IPS-11a (cell line): ENCODE measurements at regions not wholly inside any gene's neighbourhood (a gene's known extent, or its start where the extent isn't known, plus 50 kb on each side); places are given as distances from the start of the nearest gene placed in this dataset.
"Not testable (repeated sequence)": the region's sequence is repeated elsewhere in the genome, so short reads cannot be mapped to it uniquely, and the experiment has no call there.

Experiments used
- H3K4me3 ChIP-seq: one replicate; pipeline ENCODE4 v1.5.1; 2013; ENCODE audit warnings: low read depth, low read length, control low read depth

DNA sequence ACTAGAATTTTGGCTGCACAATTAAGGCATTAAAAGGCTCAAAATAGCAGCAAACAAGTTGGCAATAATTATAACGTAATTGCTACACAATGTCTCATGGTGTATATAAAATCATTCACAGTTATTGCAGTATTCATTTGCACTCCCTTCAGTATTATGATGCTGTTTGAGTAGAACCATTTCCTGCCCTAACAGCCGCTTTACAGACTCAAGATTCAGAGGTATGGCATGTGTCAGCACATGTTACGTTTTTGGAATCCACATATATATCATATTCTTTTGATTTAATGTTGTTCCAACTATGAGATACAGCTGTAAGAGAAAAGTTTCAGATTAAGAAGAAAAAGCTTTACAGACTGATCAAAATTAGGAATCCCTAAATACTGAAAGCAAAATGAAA is 56.3 kb upstream of the NCKAP5 start:
- H3K4me3 ChIP-seq, result no peak overlapping the region

DNA sequence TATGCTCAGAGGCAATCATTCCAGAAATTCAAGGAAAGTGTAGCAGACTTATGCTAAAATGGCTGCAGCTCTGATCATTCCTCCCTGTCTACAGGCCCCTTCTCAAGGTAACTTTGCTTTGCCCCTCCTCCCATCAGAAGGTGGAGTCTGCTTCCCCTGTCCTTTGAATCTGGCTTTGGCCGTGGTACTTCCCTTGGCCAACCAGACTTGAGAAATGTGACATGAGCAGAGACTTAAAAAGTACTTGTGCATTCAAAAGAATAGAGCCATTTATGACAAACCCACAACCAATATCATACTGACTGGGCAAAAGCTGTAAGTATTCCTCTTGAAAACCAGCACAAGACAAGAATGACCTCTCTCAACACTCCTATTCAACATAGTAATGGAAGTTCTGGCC is 59.5 kb upstream of the NCKAP5 start:
- no peak overlapping the region for H3K4me3 ChIP-seq

DNA sequence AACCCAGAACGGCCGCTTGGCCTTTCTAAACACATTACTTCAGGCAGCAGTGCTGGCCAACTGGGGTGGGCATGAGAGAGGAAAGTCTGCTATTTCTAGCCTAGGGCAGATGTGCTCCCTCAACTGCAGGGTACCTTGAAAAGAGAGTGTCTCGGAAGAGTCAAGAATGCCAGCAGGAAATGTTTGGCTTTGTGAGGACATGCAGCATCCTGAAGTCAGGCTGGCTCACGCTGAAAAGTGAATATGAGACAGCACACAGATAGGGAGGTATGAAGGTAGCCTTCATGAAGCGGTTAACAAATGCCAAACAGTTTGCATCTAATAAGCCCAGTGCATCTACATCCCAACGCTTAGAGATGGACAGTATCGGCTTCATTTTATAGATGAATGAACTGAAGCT is 65.0 kb upstream of the NCKAP5 start:
- no peak overlapping the region for H3K4me3 ChIP-seq

DNA sequence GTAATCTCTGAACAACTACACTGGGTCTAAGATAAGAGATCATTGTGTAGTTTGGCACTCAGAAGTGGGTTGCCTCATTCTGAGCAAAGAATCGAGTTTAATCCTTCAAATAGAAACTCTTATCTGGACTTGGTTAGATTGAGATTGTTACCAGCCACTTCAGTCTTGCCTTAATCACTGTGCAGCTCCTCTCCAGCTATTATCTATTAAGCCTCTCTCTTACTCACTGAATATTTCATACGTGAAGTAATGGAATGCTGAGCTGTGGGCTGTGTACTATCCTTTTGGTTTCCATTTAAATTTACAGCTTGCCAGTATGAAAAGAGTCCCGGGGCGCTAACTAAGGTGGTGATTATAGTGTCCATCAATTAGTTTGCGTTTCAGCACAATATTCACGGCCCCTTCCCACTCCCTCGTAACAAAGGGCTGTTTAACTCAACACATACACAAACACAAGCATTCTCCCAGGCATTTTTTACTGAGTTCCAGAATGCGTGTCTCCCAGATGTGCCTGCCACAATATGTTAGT is 65.7 kb upstream of the NCKAP5 start:
- H3K4me3 ChIP-seq, result no peak overlapping the region

DNA sequence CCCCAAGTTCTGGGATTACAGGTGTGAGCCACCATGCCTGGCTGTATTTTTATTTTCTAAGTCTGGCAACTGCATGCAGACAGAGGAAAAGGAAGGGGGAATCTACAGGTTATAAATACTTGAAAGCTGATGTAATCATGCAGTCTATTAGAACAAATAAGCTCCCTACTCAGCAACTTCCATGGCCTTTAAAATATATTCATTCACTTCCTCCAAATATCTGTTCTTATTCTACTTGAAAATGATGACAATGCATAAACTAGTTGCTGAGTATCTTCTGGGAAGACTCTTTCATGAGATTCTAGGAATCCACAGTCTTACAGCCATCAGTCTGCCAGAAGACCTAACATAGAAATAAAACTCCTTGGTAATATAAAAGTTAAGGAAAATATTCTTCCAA is 66.9 kb upstream of the NCKAP5 start:
- no peak overlapping the region for H3K4me3 ChIP-seq

DNA sequence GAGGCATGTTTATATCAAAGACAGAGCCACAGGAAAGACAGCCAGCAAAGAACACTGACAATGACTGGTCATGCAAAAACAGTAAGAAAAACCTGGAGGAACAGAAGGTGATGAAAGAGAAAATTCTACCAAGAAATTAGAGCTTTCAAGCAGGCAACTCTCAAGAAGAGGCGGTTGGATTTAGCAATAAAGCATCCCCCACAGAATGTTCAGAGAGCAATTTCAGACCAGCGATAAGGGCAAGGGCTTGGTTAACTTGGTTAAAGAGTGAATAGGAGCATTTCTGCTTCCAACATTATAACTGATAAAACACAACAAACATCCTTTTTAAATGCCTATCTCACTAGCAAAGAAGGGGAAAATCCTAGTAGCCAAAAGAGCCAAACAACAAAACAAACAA is 68.0 kb upstream of the NCKAP5 start:
- H3K4me3 ChIP-seq, result no peak overlapping the region

DNA sequence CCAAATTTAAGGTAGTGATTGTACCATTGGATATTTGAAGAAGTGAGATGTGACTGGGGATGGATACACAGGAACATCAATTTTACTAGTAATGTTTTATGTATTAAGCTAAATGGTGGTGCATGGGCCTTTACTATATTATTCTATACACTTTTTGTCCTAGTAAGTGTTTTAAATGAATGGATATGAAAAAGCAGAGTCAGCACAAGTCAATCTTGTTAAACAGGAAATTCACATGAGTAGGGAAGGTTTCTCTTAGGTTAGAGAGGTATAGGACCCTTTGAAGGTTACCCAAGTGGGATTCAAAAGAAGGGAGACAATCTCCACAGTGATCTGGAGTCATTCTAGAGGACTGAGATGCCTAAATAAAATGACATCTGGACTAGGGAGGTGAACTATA is 71.8 kb upstream of the NCKAP5 start:
- no peak overlapping the region for H3K4me3 ChIP-seq

DNA sequence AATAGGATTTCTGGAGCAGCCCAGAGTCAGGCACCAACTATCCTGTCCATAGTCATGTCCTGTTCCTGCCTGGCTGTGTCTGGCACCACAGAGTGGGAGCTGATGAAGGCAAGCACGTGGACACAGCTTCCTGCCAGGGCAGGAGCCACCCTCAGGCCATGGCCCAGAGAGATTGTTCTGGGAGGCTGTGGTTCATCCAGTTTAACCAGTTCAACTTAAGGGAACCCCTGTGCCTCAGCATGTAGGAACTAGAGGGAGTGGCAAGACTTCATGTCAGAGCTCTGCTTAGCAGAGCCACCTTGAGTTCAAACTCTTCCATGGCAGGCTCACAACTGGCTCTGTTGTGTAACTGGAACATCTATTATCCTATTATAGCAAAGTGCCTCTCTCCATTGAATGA is 73.2 kb upstream of the NCKAP5 start:
- no peak overlapping the region for H3K4me3 ChIP-seq

DNA sequence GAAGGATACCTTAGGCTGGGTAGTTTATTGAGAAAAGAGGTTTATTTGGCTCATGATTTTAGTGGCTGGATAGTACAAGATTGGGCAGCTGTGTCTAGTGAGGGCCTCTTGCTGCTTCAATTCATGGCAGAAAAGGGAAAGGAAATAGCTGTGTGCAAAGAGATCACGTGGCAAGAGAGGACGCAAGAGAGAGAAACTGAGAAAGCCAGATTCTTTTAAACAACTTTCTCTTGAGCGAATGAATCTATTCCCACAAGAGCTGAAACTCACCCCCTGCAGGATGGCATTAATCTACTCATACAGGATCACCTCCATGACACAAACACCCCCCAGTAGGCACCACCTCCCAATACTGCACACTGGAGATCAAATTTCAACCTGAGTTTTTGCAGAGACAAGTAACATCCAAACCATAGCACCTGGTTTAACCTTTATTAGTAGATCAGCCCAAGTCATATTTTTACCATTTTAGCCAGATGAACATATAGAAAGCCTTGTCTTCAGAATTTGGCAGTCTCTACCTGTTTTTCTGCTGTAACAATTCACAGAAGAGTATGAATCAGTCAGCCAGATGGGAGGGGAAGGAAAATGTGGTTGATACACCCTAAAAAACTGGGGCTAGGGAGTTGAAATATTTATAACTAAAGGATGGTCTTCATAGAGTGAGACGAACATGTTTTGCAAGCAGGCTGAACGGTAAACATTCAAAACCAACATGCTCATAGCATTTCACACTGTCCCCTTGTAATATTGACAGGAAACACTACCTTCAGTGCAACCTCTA is 73.9 kb upstream of the NCKAP5 start:
- H3K4me3 ChIP-seq, result no peak overlapping the region

DNA sequence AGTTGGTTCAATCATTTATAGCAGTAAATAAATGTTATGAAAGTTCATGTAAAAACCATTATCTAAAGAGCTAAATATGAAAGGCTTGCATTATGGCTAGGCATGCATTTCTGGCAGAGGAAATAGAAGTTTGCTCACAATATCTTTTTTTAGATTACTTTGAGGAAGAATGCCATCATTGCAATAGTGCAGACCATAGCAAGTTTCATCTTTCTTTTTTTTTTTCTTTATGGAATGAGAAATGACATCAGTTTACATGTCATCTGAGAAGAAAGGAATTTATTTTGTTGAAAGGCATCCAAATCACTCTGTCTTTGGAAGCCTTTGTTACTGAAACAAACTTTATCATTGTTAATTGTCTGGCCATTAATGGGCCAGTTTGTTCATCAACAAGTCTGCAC is 74.5 kb upstream of the NCKAP5 start:
- no peak overlapping the region for H3K4me3 ChIP-seq

DNA sequence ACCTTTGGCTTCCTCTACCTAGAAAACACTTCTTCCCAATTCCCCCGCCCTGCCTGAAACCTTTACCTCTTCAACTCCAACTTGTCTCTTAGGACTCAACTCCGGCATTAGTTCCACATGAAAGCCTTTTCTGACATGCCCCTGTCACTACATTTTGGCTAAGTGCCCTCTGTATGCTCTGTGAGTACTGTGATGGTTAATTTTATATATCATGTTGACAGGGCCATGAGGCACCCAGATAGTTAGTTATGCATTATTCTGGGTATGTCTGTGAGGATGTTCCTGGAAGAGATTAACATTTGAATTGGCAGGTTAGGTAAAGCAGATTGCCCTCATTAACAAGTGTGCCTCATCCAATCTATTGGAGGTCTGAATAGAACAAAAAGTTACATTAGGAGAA is 75.6 kb upstream of the NCKAP5 start:
- H3K4me3 ChIP-seq, result no peak overlapping the region

DNA sequence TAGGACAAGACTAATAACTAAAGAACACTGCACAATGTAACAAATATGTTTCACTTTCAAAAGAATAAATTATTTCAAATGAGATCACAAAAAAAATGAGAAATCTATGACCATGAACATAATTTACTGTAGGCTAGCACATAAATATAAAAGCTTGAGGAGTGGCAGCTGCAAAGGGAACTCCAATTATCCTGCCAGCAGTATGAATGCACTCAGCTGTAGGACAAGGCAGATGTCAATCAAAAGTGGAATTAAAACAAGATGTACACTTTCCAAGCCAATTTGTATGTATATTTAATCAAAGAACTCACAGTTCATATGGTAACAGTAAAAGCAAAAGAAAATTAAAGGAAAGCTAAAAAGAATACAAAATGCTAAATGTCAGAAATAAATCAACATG is 76.6 kb upstream of the NCKAP5 start:
- no peak overlapping the region for H3K4me3 ChIP-seq

DNA sequence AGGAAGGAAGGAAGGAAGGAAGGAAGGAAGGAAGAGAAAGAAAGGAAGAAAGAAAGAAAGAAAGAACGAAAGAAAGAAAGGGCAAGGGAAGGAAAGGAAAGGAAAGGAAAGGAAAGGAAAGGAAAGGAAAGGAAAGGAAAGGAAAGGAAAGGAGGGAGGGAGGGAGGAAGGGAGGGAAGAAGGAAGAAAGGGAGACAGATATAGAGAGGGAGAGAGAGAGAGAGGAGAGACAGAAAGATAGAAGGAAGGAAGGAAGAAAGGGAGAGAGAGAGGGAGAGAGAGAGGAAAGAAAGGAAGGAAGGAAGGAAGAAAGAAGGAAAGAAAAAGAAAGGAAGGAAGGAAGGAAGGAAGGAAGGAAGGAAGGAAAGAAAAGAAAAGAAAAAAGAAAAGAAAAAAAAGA is 79.1 kb upstream of the NCKAP5 start:
- H3K4me3 ChIP-seq, result not testable (repeated sequence)

DNA sequence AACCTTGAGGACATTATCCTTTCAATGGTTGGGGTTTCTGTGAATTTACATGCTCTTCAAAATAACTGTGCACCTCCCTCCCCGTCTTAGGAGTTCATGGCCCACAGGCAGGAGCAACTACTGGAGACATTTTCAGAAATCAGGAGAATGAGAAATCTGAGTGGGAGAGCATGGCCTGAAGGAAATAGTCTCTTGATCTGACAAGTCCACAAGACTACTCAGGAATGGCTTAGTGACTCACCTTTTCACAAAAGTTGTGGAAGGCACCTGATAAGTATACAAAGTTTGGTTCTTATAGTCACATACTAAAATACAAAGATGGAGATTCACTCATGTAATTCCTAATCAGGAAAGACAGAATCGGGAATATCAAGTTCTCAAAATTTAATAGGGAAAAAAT is 83.6 kb upstream of the NCKAP5 start:
- no peak overlapping the region for H3K4me3 ChIP-seq

DNA sequence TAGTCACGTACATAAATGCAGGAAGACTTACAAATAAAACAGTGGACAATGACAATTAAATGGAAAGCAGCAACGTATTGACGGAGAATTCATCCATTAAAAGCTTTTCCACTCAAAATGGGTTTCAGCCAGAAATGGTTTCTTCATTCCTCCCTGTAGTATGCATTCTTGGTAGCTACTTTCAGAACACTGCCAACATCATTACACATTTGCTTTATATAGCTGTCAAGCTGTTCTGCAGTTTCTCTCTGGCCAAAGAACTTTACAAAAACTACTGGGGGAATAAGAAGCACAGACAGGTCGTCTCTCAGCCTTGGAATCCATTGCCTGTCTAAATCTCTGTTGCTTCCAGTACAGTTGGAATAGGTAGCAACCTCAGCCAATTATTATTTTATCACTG is 84.1 kb upstream of the NCKAP5 start:
- H3K4me3 ChIP-seq, result no peak overlapping the region

DNA sequence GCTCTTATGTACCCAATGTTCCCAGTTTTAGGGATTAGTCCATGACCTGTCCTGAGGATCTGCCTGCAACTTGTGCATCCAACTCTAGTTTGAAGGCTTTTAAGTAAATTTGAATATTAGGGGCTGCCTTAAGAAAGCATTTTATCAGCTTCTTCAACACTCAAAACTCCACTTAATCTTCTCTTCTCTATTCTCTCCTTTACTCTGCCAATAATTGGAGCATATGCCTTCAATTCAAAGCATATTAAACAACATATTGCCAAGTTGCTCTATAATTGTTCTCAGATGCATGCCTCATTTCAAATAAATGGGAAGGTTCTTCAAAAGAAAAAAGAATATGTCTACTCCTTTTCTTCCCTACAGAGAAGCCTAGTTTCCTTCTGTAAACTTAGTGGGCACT is 84.8 kb upstream of the NCKAP5 start:
- no peak overlapping the region for H3K4me3 ChIP-seq

DNA sequence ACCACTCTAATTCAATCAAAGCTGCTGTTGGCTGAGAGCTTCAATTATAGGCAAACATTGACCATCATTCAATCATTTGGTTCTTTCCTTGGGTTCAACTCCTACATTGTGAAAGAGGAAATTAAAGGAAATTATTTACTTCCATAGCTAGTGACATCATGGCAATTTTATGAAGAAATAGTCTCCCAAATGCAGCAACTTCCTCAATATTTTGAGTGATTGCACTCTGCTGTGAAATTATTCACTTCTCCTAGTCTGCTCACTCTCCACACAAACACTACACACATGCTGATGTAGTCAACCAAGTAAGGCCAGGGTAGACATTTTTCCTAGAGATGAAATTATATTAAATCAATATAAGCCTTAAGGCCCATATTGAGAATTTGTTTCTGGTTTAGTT is 86.7 kb upstream of the NCKAP5 start:
- H3K4me3 ChIP-seq, result no peak overlapping the region

DNA sequence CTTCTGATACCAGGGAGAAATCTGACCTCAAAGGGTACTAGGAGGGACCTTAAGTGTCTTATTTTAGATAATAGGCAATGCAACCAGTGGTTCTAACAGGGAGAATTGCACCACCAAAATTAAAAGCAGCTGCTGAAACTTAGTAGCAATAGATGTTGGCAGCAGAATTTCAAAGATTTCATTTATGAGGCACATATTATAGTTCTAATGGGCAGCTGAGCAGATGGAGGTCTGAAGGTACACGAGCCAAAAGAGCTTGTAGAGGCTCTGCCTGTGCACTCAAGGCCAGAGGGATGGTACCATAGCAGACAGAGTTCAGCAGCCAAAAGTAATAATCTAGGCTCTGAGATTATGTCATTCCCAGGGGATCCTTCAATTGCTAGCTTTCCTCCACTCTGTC is 87.3 kb upstream of the NCKAP5 start:
- no peak overlapping the region for H3K4me3 ChIP-seq

DNA sequence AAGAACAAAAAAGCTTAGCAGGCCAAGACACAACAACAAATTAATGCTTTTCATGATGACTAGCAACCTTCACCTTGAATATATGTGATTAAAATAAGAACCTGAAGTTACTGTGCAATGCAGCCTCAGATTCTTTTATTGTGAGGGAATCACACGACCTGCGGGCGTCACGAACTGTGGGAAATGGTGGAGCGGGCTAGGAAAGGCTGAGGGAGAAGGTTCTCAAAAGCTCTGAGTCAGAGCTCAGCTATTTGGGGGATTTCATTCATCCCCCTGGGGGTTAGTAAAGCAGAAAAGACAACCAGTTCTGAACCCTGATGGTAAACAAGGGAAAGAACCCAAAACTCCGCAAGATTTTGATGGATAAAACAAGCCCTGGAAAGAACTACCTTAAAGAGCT is 89.3 kb upstream of the NCKAP5 start:
- H3K4me3 ChIP-seq, result no peak overlapping the region

DNA sequence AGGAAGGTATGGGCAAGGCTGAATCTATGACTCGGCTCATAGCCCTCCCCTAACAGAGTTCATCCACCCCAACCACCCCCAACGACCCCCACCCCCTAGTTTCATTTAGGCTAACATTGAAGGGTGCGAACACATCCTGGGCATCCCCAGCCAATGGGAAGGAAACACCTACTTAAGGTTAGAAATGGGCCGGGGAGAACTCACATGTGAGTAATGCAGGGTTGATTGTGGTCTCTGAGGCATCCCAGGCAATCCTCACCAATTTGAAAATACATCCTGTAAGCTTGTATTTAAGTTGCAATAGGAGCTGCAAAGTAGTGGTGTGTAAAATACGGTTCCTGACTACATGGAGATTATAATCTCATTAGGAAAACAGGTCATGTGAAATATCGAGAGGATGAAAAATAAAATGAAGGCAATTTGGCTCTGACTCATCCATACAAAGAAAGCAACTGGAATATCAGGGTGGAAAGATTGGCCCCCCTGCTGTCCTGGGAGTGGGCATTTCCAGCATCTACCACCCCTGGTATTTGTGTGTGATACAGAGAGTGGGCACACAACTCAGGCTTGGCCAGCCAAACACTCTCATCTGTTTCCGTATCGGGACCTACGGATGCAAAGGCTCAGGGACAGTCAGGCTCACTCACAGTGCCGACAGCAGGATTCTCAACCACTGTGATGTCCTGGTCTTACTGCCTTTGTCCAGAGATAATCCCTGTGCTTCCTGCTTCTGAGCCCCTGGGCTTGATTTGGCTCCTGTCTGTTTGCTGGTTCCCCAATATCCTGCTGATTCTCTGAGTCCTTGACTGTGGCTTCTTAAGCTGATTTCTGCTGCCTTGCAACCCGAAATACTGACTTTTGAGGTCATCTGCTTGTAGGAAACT is 90.0 kb upstream of the NCKAP5 start:
- H3K4me3 ChIP-seq, result no peak overlapping the region

DNA sequence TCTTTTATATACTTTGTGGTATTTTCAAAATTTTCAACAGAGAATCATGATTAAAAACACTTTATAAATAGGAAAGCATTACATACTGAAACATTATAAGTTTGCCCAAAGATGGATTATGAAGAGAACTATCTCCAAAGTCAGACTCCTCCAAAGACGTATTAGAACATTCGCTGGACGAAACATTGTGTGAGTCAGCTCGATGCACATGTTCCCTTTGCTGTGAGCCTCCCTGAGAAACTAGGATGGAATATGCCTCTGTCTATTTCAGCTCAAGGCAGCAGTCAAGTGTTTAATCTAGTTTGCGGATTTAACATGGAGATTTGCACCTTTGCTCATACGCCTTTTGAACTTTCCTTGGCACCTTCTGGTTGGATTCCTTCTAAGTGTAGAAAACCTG is 92.2 kb upstream of the NCKAP5 start:
- no peak overlapping the region for H3K4me3 ChIP-seq

DNA sequence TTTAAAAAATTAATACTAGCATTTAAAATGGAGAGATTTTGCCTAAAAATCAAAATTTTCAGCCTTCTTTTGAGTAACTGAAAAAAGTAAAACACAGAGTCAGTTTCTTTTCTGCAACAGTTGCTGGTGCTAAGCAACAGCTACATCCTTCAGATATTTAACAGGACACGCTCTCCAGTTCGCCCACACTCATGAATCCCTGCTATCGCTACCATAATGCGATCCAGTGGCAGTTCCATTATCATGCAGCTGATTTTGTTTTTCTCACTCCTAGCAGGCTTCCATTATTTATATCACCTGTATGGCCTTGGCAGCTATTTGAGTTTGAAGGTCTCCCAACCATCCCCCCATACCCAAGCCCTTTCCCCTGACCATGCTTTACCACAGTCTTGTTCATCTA is 93.1 kb upstream of the NCKAP5 start:
- no peak overlapping the region for H3K4me3 ChIP-seq
